DMS 273 (cell line): ENCODE measurements at regions not wholly inside any gene's neighbourhood (a gene's known extent, or its start where the extent isn't known, plus 50 kb on each side); places are given as distances from the start of the nearest gene placed in this dataset.
"Not testable (repeated sequence)": the region's sequence is repeated elsewhere in the genome, so short reads cannot be mapped to it uniquely, and the experiment has no call there.

Experiments used
- DNase-seq: peaks from one replicate; lab custom pipeline; 2025; ENCODE audit not compliant: unreplicated experiment; lab: John Stamatoyannopoulos, UW

GRCh38 chr4:52507774-52508173, 151.3 kb downstream of the USP46 start:
- DNase-seq: no peak

GRCh38 chr4:52510939-52511565, 148.0 kb downstream of the USP46 start:
- DNase-seq: no peak

DNA sequence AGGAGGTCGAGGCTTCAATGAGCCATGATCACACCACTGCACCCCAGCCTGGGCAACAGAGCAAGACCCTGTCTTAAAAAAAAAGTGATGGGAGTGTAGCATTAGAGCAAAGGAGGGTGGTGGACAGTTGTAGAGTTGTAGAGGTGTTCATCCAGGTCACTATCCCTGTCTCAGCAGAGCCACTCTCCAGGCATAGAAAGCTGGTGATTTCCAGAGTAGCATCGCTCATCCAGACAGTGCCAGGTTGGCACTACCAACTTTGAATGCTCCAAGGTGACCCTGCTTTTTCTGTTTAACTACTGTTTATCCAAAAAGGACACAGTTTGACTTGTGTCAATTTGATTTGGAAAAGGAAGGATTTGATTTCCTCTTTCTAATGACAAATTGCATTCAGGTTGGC, 147.3 kb downstream of the USP46 start:
- DNase-seq: no peak

GRCh38 chr4:52512291-52512690, 146.8 kb downstream of the USP46 start:
- no peak for DNase-seq

GRCh38 chr4:52522093-52522492, 137.0 kb downstream of the USP46 start:
- DNase-seq: not testable (repeated sequence)

DNA sequence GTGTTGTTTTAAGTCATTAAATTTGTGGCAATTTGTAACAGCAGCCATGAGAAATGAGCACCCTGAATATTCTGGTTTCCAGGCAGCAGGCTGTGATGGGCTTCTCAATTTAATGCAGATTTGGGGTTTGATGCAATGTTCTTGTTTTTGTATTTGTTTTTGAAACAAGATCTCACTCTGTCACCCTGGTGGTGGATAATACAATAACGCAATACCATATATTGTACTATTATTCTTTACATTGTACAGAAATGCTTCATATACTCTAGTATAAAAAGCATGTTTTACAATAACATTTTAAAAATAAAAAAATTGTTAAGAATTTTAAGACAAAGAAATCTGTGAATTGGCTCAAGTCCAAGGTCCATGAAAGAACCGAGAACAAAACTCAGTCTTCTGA, 129.1 kb downstream of the USP46 start:
- no peak for DNase-seq

- DNase-seq: no peak
Measured at GRCh38 chr4:52535793-52536192, 123.3 kb downstream of the USP46 start.
